HG03521 (cell line): ENCODE measurements at regions not wholly inside any gene's neighbourhood (a gene's known extent, or its start where the extent isn't known, plus 50 kb on each side); places are given as distances from the start of the nearest gene placed in this dataset.
"Not testable (repeated sequence)": the region's sequence is repeated elsewhere in the genome, so short reads cannot be mapped to it uniquely, and the experiment has no call there.

Experiments
- ATAC-seq: cut with Tn5 transposase; IDR thresholded peaks from one replicate; pipeline ENCODE4 v1.9.1; 2021; ENCODE audit warnings: mild to moderate bottlenecking, moderate library complexity; ENCODE audit not compliant: unreplicated experiment

DNA sequence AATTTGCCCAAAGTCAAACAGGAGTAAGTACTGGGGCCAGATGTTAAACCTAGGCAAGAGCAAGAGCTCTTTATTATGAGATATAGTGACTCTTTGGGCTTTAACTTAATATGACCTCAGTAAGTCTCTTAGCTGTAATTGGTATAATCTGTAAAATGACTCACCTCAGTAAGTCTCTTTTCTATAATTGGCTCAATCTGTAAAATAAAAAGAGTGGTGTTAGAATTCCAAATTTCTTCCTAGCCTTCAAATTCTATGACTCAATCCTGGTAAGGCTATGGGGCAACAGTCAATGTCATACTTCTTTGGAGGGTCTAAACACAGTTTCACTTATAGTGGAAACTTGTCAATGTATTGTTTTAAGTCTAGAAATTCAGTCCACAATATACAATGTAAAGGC lies 1608.9 kb upstream of the PIK3C3 start:
- ATAC-seq = no peak

DNA sequence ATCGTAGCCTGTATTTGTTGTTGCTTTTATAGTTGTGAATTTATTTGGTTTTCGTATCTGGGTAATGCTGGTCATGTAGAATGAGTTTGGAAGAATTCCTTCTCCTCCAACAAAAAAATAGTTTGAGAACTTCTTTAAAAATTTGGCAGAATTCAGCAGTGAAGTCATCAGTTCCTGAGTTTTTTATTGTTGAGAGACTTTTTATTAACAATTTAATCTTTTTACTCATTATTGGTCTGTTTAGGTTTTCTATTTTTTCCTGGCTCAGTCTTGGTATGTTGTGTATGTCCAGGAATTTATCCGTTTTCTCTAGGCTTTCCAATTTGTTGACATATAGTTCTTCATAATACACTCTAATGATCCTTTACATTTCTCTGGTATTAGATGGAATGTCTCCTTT lies 1613.3 kb upstream of the PIK3C3 start:
- no peak for ATAC-seq

DNA sequence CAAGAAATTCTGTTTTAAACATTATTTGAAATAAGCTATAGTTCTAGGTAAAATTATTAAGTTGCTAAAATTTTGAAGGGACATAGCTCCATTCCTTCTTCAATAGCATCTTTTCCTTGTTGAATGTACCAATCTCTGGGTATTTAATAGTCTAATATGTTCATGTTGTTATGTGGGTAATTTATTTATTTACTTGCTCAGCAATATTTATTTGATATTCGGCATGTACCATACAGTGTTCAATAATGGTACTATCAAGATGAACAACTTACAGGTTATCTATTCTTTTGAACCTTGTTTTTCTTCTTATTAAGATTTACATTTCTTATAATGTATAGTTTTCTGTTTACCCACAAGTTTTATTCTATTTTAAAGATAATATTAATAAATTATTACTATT lies 1616.8 kb upstream of the PIK3C3 start:
- ATAC-seq = no peak

DNA sequence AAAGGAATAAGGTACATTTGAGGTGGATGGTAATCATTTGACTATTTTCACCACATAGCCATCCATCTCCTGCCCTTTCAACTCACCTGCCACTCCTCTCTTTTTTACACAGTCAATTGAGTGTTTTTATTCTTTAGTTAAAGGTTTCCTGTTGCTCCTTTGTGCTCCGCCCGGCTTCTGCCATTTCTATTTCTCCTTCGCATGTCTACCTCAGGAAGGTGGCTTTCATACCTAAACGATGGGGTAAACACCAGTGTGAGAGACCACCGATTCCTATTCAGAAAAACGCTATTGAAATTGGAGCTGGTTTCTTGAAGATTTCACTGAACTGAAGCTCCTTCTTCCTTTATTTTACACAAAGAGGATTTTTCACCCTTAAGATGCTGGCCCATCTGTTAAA lies 1628.0 kb upstream of the PIK3C3 start:
- ATAC-seq = no peak

DNA sequence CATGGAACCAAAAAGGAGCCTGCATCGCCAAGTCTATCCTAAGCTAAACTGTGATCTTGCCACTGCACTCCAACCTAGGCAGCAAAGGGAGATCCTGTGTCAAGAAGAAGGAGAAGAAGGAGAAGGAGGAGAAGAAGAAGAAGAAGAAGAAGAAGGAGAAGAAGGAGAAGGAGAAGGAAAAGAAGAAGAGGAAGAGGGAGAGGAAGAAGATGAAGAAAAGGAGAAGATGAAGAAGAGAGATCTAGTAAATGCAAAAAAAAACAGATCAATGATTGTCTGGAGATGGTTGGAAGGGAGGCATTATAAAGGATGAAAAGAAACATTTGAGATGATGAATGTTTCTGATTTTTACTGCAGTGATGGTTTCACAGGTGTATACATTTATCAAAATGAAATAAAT lies 1629.0 kb upstream of the PIK3C3 start:
- no peak for ATAC-seq

DNA sequence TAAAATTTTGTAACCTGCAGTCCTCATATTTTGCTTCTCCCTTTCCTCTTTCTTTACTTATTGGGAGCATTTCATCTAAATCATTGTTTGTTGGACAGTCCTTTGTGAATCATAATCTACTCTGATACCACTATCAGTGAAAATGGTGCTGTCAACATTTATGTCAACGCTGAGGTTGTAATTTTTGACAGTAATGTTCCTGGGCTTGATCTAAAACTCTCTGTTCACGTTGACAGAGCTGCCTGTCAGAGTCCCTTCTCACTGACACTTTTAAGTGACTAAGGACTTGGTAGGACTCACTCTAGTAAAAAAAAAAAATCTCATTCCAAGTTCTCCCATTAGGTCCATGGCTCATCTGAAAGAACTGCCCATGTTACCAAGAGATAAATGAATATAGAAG lies 1640.8 kb upstream of the PIK3C3 start:
- no peak for ATAC-seq

DNA sequence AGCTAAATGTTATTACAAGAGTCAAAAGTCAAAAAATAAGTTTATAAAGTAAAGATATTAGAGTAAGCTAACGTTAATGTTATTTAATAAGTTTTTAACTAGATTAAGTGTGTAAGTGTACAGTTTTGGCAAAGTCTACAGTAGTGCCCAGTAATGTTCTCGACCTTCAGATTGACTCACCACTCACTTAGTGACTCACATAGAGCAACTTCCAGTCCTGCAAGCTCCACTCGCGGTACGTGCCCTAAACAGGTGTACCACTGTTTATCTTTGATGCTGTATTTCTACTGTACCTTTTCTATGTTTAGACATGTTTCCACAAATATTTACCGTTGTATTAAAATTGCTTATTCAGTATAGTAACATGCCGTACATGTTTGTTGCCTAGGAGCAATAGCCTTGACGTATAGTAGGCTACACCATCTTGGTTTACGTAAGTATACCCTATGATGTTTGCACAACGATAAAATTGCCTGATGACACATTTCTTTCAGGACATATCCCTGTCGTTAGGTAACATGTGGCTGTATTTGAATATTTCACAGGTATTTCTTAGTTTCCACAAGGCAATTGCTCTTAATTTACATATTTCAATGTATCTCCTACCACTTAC lies 1641.9 kb upstream of the PIK3C3 start:
- ATAC-seq = no peak

DNA sequence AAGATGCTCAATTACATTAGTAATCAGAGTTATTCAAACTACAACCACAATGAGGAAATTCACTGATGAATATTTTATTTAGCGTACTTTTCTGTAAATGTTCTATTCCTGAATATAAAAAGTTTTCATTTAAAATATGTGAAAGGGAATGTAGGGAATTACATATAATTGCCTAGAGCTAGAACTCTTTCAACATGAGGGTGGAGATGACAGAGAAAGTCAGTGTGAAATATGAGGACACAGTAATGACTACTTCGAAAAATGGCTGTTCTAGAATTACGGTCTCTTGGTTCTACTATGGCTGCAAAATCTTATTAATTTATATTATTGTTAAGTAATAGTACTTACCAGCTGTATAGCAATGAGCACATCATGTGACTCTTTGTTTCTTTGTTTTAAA lies 1647.4 kb upstream of the PIK3C3 start:
- ATAC-seq = no peak

DNA sequence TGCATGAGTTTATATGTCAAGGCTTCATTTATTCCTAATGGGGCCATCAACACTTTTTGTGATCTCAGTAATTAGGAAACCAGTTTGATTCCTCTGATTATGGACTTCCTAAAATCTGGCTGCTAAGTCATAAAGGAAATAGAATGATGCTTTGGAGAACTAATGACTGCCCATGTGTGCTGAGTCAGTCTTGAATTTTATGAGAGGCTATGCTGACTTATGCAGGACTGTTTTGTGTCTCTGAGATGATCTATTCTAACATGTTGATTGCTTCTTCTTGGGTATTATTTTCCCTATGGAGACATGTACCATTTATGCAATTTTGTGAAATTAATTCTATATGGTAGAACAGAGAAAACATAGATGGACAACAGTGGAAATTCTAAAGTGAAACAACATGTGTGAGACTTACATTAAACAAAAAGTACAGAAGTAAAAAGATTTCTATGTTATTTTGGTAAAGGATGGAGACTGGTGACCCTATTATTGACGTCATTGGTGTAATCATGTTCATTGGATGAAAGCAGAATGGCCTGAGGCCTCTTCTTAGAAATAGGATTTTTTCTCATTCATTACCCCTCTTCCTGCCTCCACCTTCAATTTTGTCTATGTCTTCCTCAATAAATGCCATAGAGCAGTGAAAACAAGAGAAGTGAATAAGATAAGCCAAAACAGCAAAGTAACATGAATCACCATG lies 1658.2 kb upstream of the PIK3C3 start:
- ATAC-seq = no peak

DNA sequence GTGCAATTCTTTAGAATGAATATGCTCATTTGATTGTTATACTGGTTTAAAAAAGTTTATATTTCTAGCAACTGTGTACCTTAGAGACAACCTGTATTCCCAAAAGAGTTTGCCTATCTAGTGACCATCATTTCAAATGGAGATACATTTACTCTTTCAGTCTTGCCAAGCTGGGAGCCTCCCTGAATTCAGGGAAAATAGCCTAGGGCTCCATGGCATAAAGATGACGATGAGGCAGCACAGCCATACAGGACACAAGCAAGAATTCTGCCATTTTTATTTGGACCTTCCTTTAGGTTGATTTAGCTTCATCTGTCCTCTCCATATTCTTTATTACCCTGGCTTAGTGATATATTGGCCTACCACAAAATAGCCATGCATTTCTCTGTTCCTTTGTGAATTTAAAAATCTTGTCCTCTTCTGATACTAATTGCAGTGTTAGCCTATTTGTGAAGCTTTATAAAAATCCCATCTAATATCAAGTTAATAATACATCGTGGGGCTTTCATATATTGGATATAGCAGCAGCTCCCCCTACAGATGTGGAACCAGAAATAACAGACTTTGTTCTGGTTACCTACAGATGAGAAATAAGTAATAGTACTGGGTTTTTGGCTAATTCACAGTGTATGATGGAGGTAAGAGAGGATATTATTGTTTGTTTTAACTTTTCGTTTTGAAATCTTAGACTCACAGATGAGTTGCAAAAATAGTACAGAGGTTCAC lies 1661.9 kb upstream of the PIK3C3 start:
- ATAC-seq = no peak

DNA sequence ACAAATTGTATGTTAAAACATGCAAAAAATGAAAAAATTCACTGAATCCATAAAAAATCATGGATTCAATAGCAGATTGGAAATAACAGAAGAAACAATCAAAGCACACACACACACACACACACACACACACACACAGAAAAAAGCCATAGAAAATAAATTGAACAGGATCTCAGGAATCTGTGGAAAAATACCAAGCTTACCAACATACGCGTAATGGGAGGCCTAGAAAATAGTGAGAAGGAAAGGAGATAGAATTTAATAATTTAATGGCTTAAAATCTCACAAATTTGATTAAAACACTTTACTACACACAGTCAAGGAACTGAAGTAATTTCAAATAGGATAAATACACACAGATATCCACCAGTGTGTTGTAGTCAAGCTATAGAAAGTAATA lies 1671.5 kb upstream of the PIK3C3 start:
- ATAC-seq = no peak

DNA sequence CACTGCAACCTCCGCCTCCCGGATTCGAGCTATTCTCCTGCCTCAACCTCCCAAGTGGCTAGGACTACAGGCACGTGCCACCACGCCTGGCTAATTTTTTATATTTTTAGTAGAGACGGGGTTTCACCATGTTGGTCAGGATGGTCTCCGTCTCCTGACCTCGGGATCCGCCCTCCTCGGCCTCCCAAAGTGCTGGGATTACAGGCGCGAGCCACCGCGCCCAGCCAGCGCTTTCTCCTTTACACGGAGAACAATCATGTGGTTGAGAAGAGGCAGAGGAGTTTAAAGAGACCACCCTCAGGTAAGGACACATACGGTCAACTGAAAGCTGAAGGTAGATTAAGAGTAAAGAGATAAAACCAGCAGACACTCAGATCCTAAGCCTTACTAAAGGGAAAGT lies 1673.7 kb upstream of the PIK3C3 start:
- ATAC-seq = not testable (repeated sequence)

DNA sequence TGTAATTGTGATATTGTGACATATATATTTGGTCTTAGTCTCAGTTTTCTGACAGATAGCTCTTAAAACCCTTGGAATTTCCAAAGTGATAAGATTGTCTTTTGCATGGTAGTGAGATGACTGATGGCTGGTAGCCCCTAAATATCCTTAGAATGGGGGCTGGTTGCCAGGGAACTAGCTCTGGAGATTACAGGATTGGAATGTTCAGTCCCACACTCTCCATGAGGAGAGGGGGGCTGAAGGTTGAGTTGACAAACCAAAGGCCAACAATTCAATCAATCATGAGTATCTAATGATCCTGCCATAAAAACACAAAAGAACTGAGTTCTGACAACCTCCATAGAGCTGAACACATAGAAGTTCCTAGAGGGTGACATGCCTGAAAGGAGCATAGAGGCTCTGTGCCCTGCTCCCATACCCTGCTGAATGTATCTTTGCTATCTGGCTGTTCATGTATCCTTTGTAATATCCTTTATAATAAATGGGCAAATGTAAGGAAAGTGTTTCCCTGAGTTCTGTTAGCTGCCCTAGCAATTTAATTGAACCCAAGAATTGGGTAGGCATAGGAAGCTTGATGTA lies 1680.3 kb upstream of the PIK3C3 start:
- no peak for ATAC-seq

DNA sequence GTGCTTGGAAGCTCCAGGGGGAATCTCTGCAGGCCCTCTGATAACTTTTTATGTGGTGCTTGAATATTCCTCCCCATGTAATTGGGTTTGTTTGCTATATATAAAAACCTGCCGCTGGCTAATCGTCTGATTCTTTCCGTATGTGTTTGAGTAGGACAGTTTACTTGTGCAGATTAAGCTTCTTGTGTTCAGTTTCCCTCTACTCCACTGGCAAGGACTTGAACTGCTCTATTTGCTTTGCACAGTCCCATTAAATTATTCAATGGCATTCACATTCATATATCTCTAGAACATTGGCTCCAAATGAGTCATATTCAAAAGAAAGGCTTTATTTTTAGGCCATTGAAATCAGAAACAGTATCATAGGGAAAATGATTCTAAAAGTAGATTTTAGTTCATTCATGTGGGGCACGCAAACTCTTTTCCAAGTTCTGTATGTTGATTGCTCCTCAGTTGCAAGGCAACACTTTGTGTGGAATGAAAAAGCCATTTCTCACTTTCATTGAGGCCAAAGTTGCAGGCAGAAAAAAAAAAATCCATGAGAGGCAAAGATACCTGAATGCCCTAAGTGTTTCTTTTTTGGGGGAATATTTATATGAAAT lies 1682.3 kb upstream of the PIK3C3 start:
- no peak for ATAC-seq

DNA sequence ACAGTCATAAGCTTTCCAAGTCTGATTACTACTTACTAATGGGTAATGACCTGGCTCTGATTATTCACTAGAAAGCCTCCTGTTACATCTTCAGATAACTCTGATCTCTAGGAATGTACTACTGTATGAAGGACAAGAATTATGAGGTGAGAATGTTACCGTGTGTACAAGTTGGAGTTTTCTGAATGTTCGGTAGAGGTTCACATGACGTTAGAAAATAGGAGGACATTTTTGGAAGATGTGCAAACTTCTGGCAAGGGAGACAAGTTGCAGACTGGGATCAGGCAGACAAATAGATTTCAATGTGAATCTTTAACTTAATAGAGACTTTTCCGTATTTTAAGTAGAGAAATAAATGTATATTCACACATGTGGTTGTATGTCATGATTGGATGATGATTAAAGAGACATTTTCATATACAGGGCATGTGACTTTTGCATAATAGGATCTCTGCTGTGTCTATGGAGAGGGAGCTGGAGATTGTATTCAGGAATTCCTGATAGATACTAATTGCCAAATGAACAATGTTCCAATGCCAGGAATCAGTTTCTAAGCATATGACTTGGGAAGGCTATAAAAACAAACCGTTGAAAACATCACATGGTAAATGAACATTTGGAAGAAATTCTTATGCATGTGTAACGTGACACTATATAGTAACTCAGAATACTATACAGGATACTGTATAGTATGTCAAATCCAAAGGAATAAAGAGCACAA lies 1695.8 kb upstream of the PIK3C3 start:
- ATAC-seq = no peak

DNA sequence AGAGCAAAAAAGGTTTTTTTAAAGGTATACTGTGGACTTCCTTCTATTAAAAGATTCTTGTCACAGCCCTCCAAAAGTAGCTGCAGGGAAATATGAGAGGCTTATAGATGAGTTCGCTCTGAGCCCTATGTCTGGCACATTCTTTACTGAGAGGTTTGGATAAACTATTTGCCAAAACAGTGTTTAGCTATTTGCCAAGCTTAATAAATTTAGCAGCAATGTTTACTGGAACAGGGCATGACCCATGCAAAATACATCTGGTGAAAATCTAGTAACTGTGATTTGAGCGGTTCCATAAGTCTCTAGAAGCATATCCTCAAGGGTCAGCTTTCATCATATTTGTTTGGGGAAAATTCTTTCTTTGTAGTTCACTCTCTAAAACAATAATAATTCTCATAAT lies 1696.7 kb upstream of the PIK3C3 start:
- ATAC-seq = no peak

DNA sequence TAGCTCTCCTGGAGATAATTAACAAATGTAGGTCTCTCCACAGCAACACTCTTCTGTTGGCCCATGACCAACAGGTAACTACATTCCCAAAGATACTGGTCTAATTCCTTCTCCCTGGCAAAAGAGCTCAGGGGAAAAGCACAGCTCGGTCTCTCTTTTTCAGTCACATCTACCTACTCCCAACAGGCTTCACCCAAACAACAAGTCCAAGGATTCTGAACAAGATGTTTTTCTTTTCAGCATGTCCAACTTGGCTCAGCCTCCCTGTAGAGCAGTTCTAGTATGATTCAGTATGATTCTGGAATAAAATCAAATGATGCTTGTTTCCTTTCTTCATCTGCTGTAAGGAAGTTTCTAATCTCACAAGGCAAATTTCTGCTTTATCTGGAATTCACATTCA lies 1704.8 kb upstream of the PIK3C3 start:
- no peak for ATAC-seq

DNA sequence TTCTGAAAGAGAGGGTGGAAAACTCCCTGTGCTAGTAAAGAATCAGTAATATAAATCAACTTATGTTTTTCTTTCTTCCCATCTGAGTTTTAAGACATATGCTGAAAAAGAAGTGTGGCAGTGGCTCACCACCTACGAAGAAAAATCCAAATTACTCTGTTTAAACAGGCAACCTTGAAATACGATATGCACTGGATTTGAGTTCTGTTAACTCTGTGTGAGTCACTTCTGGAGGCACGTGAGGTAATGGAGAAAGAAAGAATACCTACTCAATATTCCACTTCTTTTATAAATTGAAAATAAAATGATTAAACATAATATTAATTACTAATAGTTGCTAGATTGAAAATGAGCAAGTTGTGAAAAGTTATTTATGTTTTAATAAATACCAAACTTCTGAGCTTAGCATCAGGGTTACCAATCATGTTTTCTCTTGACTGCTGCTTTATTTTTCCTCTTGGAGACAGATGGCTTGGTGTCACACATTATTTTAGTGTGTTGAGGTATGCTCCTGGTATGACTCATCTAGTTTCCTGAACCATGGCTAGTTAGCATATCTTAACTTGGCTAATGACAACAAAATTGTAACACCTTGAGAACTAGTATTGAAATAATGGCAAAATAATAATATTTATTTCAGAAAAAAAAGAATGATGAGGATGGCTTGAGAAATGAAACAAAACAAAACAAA lies 1705.5 kb upstream of the PIK3C3 start:
- no peak for ATAC-seq

DNA sequence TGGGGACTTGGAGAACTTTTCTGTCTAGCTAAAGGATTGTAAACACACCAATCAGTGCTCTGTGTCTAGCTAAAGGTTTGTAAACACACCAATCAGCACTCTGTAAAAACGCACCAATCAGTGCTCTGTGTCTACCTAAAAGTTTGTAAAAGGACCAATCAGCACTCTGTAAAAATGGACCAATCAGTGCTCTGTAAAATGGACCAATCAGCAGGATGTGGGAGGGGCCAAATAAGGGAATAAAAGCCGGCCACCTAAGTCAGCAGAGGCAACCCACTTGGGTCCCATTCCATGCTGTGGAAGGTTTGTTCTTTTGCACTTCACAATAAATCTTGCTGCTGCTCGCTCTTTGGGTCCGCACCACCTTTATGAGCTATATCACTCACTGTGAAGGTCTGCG lies 1709.4 kb upstream of the PIK3C3 start:
- not testable (repeated sequence) for ATAC-seq

DNA sequence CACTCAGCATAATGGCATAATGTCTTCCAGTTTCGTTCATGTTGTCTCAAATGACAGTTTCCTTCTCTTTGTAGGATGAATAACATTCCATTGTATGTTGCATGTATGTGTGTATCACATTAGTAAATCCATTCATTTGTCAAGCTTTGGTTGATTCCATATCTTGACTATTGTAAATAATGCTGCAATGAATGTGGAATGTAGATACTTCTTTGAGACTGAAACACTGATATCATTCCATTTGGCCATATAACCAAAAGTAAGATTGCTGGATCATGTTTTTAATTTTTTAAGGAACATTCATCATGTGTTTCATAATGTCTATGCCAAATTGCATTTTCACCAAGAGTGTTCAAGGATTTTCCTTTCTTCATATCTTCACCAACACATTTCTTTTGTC lies 1711.4 kb upstream of the PIK3C3 start:
- ATAC-seq = no peak
